ENCODE measurements at regions not wholly inside any gene's neighbourhood (a gene's known extent, or its start where the extent isn't known, plus 50 kb on each side); places are given as distances from the start of the nearest gene placed in this dataset.

- Histone ChIP-seq H3K56ac (replicated peaks; ENCODE audit: insufficient read length, low read depth, low read length) (no peak overlapping the region), H2AK5ac (ENCODE audit: low read depth, low read length) (no peak overlapping the region), H3K36me3 (ENCODE audit: control insufficient read depth in 2 of 4, insufficient read depth in 4 of 4, low read length in 3 of 4) (no peaks in the 10 kb centered on the region), H4K91ac (replicated peaks; ENCODE audit: insufficient read length, low read length) (no peak overlapping the region), H2BK120ac (replicated peaks; ENCODE audit: low read depth, low read length) (no peak overlapping the region), H4K8ac (ENCODE audit: extremely low read depth, insufficient read depth, low read length) (no peak overlapping the region), H3K14ac (ENCODE audit: insufficient read length) (no peak overlapping the region), H4K20me1 (replicated peaks in 1 of 2; ENCODE audit: control insufficient read depth in 1 of 2, insufficient read depth in 2 of 2, low read length in 2 of 2) (no peaks in the 10 kb centered on the region), H2AFZ (ENCODE audit: low read length) (no peak overlapping the region), H3K79me2 (ENCODE audit: control insufficient read depth in 1 of 2, insufficient read depth in 2 of 2, low read length in 2 of 2) (no peaks in the 10 kb centered on the region), H4K5ac (ENCODE audit: insufficient read length, low read depth, low read length) (no peak overlapping the region), H2BK20ac (ENCODE audit: low read length) (no peak overlapping the region), H3K23me2 (ENCODE audit: low read depth, low read length) (no peaks in the 10 kb centered on the region), H3K27me3 (replicated peaks in 1 of 4; ENCODE audit: control insufficient read depth in 3 of 4, extremely low read depth in 1 of 4, insufficient read depth in 3 of 4, low read length in 3 of 4) (no peaks in the 10 kb centered on the region), H3K79me1 (ENCODE audit: low read depth, low read length) (no peaks in the 10 kb centered on the region), H3K4me2 (ENCODE audit: insufficient read depth in 1 of 2, low read depth in 2 of 2, low read length in 2 of 2) (no peak overlapping the region), H3K18ac (ENCODE audit: extremely low read depth, low read length) (no peak overlapping the region), H2BK15ac (ENCODE audit: low read length) (no peak overlapping the region), H3K9ac (replicated peaks in 1 of 4; ENCODE audit: extremely low read depth in 1 of 4, low read depth in 3 of 4, low read length in 3 of 4) (no peak overlapping the region), H3K9me3 (ENCODE audit: insufficient read depth in 2 of 2, low read depth in 1 of 2, low read length in 1 of 2) (peaks cover 3 to 11% of the 10 kb centered on the region in 2 experiments; a peak in 3 of 4 replicates), H3K4me3 (ENCODE audit: extremely low read depth in 1 of 4, insufficient read depth in 2 of 4, low read depth in 3 of 4, low read length in 4 of 4) (no peak overlapping the region), H3K4me1 (replicated peaks in 1 of 4; ENCODE audit: control insufficient read depth in 3 of 4, insufficient read depth in 4 of 4, low read length in 3 of 4) (no peaks in the 10 kb centered on the region), H2BK5ac (ENCODE audit: low read depth, low read length) (no peak overlapping the region), H3K27ac (ENCODE audit: low read depth, low read length) (no peak overlapping the region), H2BK12ac (ENCODE audit: low read depth, low read length) (no peak overlapping the region), H3K23ac (ENCODE audit: insufficient read length) (no peak overlapping the region), H3K4ac (replicated peaks; ENCODE audit: insufficient read length, low read depth, low read length) (no peak overlapping the region)
- ChIA-PET POLR2A (ENCODE audit: partially characterized antibody) (no interaction called here), CTCF (ENCODE audit: partially characterized antibody) (interaction anchor here (0.9 kb wide), 1 partner anchor 41 kb away, joined by 3 read pairs; no protein-coding TSS in a partner anchor)
- DNase-seq (ENCODE audit: low read depth in 1 of 2, low spot score in 2 of 2) (no peak), FAIRE-seq (no peak)
- WGBS, 2 experiments (ENCODE audit: extremely low coverage in 1 of 2, insufficient coverage in 1 of 2, insufficient read length in 1 of 2, insufficient replicate concordance in 2 of 2, low coverage in 1 of 2, low lambda C conversion rate in 2 of 2, missing lambda C conversion rate in 1 of 2) = 76% methylated on average over 2 of the region's 2 CpGs; no CpG with 5 or more reads in 1 of the 2 experiments
- TF ChIP-seq ATF2 (IDR thresholded peaks at IDR 0.05; ENCODE audit: low read length) (no peak), RFX5 (IDR thresholded peaks at IDR 0.05; ENCODE audit: borderline replicate concordance, low read depth, low read length) (no peak), CHD1 (IDR thresholded peaks at IDR 0.05; ENCODE audit: low read depth, low read length) (no peak), GABPA (IDR thresholded peaks at IDR 0.05; ENCODE audit: borderline replicate concordance, insufficient read depth, low read length) (no peak), POLR2AphosphoS5 (IDR thresholded peaks at IDR 0.05; ENCODE audit: low read depth, low read length) (no peak), SP1 (IDR thresholded peaks at IDR 0.05; ENCODE audit: low read depth, low read length) (no peak), SIN3A (conservative IDR thresholded peaks at IDR 0.05 in 1 of 2, IDR thresholded peaks at IDR 0.05 in 1 of 2; ENCODE audit: low read depth in 1 of 2, low read length in 2 of 2) (no peak), SAP30 (IDR thresholded peaks at IDR 0.05; ENCODE audit: insufficient read depth, insufficient replicate concordance, low read length) (no peak), SIRT6 (IDR thresholded peaks at IDR 0.05; ENCODE audit: low read length) (no peak), NRF1 (IDR thresholded peaks at IDR 0.05; ENCODE audit: low read depth, low read length) (no peak), TAF7 (optimal IDR thresholded peaks at IDR 0.05; ENCODE audit: borderline replicate concordance, low read depth, low read length) (no peak), ZNF274 (IDR thresholded peaks at IDR 0.05; ENCODE audit: borderline replicate concordance, extremely low read depth, low read length) (no peak), POLR2A (IDR thresholded peaks at IDR 0.05; ENCODE audit: control extremely low read depth in 1 of 2, low read depth in 2 of 2, low read length in 2 of 2) (no peak), KDM4A (IDR thresholded peaks at IDR 0.05; ENCODE audit: low read depth, low read length, severe bottlenecking) (no peak)
Measured at GRCh38 chr5:124044613-124045012, 532.6 kb downstream of the CSNK1G3 start.

All from H1 (cell line).